Prostate gland (tissue), 2 donors: ENCODE measurements at regions not wholly inside any gene's neighbourhood (a gene's known extent, or its start where the extent isn't known, plus 50 kb on each side); places are given as distances from the start of the nearest gene placed in this dataset.

ENCODE experiments used
- POLR2A ChIP-seq: fragments of 450-650 bp; IDR thresholded peaks from one replicate; pipeline ENCODE4 v1.6.1; 2016; ENCODE audit warnings: antibody characterized with exemption, mild to moderate bottlenecking
- POLR2AphosphoS5 ChIP-seq: sonication (generic); formaldehyde crosslinking; IDR thresholded peaks from one replicate; pipeline ENCODE4 v1.6.1; 2017; ENCODE audit warnings: antibody characterized with exemption
- TF ChIP-seq, protein P1 (sequence below), 4 experiments: fragments of 200-600 bp in 2 of 4; fragments of 450-650 bp in 2 of 4; sonication (generic) in 2 of 4; IDR thresholded peaks; 1 replicate in 3 of 4; 2 replicates in 1 of 4; pipeline ENCODE4 v1.5.1; 2016 to 2019; ENCODE audit warnings: antibody characterized with exemption in 4 of 4, mild to moderate bottlenecking in 2 of 4, moderate library complexity in 2 of 4

DNA sequence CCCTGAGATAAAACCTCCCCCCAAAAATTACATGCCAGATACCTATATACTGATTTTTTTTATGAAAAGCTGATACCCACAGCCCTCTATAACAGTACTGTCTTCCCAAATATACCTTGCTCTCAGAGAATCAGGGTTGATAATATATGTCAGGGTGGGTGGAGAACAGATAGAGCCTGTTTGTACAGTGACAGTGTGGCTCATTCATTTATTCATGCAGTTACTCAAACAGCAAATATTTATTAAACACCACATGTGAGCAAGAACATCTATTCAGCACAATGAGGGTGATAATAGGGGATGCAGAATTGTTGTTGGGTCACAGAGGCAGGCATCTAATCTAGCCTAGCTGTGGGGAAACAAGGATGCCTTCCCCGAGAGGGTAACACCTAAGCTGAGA is 334.2 kb downstream of the MAFB start:
- no peak for TF ChIP-seq POLR2AphosphoS5
- no peak for TF ChIP-seq POLR2A
- TF ChIP-seq, protein P1, sequence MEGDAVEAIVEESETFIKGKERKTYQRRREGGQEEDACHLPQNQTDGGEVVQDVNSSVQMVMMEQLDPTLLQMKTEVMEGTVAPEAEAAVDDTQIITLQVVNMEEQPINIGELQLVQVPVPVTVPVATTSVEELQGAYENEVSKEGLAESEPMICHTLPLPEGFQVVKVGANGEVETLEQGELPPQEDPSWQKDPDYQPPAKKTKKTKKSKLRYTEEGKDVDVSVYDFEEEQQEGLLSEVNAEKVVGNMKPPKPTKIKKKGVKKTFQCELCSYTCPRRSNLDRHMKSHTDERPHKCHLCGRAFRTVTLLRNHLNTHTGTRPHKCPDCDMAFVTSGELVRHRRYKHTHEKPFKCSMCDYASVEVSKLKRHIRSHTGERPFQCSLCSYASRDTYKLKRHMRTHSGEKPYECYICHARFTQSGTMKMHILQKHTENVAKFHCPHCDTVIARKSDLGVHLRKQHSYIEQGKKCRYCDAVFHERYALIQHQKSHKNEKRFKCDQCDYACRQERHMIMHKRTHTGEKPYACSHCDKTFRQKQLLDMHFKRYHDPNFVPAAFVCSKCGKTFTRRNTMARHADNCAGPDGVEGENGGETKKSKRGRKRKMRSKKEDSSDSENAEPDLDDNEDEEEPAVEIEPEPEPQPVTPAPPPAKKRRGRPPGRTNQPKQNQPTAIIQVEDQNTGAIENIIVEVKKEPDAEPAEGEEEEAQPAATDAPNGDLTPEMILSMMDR (IDR thresholded peaks at IDR 0.05) = no peak
